ENCODE measurements at regions not wholly inside any gene's neighbourhood (a gene's known extent, or its start where the extent isn't known, plus 50 kb on each side); places are given as distances from the start of the nearest gene placed in this dataset.

DNA sequence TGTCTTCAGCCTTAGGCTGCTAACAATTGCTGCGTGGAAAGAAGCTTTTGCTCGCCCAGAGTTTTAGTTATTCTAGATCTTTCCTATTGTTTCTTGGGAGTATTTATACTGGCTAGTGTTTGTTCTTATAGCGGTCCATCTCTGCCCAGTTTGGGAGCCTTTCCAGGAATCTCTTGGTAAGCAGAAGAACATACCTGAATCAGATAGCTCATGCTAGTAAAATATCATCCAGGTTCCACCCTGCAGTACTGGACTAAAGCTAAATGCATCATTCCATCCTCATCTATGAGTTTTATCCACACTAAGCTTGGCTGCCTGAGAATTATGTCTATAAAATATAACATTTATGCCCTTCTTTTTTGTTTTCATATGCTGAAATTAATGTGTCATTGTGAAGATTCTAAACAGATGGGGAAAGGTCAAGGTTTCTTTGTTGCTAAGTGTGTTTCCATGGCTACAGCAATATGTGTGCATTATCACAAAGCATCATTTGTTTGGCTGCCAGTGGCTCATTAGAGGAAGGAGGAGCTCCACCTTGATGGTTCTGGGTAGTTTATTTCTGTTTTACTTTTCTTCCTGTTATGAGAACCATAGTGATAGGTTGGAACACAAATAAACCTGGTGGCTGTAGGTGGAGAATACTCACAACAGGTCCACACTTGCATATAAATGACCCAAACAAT lies 182.8 kb downstream of the PIK3C3 start:
- no peak for DNase-seq (ENCODE audit: extremely low read depth, low read depth)

DNA sequence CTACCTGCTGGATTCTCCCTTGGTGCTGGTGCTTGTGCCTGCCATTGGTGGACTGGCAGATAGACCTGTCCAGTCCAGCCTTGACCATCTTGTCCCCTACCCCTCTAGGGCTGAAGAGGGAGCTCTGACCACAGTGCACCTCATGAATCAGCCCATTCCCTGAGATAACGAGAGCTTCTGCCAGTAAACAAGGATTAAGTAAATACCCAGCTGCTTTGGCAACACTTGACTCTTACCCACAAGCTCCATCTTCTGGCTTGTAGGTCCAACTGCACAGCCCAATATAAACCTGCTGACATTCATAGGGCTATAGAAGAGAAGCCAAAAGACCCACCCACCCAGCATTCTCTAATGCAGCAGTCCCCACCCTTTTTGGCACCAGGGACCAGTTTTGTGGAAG lies 186.4 kb downstream of the PIK3C3 start:
- no peak for DNase-seq (ENCODE audit: extremely low read depth, low read depth)

DNA sequence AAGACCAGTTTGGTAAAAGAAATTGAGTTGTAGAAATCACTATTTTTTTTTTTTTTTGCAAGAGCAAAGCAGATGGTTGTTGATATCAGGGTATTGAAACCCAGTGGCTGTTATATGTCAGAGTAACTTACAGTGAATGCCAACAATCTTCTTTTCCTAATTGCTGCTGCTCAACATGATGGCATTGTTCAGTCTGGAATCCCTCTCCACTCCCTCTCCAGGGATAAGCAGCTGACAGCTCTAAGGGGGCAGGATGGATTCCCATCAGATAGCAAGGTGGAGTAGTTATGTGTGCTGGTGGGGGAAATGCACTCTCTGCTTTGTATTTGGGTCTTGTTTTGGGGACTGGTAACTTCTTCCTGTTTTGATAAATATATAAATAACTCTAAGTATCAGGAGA lies 200.0 kb downstream of the PIK3C3 start:
- DNase-seq (ENCODE audit: extremely low read depth, low read depth): no peak

DNA sequence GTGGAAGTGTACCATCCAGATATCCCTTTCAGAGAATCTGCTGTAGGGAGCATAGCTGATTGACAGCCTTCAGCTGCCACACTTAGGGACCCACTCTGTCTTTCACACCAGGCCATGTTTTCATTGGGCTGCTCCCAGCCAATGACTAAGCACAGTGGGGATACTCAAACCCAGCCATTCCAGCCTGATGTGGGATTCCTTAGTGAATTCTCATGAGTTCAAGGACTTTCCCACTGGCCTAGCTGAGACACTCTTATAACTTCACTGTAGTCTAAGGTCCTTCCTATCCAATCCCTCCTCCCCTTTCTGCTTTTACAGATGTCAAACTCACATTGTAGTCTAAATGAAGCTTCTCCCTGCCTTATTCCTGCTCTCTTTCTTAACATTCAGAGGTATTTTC lies 201.2 kb downstream of the PIK3C3 start:
- DNase-seq (ENCODE audit: extremely low read depth, low read depth): no peak

DNA sequence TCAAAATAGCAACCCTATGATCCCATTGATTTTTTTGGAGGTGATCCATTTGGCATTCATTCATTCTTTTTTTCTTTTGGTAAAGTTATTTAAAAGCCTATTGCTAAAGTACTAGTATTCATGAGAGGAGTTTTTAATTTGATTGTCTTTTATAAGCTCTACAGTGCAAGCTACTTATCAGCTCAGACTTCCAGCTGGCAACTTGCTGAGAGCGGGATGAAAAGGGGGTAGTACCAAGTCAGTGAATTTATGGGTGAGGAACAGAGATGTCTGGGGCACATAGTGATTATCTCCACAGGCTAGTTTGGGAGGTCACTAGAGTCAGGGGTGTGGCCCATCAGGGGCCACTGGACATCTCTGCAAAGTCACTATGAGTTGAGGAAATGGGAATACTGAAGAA lies 202.4 kb downstream of the PIK3C3 start:
- DNase-seq (ENCODE audit: extremely low read depth, low read depth): no peak

DNA sequence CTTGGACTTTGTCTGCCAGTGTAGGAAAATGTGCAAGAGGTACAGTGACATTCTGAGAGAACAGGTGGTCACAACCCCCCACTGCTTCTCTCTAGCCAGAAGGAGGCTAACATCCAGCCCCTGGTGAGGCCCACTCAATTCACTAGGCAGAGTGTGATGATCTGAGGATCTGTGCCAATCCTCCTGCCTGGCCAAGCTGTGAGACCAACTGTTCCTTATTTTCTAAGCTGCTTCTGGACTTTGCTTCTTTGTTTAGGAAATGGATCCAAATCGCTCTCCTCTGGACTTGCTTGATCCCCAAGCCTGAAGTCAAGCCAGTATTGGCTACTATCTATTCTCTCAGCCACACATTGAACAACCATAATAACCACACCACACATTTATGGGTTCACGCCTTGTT lies 202.8 kb downstream of the PIK3C3 start:
- DNase-seq (ENCODE audit: extremely low read depth, low read depth): no peak

DNA sequence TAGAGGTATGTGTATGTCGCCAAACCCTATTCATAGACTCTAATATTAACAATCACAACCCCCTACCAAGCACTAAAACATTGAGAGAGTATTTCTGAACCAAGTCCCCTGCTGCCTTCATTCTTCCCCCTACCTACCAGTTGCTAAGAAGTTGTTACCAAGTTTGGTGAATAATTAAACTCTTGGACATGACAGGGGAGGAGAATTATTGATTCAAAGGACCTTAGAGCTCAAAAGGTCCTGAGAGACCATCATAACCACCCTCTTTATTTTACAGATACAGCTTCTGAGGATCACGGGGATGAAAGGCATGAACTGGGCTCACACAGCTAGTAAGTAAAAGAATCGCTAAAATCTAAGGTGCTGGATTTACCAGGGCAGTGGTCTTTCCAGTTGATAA lies 204.1 kb downstream of the PIK3C3 start:
- no peak for DNase-seq (ENCODE audit: extremely low read depth, low read depth)

DNA sequence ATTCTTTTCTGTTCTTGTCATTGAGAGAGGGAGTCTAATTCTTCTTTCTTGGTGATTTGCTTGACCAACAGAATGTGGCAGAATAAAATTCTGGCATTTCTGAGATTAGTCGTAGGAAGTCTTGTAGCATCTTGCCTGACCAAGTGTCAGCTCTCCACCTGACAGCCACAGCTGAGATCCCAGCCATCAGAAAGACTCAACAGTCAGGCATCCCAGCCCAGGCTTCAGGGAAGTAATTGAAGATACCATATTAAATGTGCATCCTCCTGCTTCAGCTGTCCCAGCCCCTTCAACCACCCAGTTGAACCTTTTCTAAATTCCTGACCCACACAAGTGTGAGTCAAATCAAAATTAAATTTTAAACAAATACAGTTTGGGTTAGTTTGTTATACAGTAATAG lies 208.3 kb downstream of the PIK3C3 start:
- DNase-seq (ENCODE audit: extremely low read depth, low read depth): no peak

DNA sequence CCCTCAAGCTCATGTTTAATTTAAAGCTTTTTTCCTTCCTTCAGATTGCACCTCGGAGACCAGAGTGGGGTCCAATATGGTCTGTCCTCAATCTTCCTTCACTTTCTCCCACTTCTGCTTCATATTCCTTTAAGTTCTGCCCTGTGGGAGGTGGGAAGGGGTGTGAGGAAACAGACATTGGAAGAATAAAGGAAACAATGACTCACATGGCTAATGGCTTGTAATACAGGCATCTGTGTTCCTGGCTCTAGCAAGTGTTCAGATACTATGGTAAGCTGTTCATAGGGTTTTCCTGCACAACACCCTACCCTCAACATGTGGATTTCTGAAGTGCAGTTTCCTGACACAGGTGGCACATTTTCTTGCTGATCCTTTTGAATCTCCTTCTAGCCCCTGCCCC lies 209.5 kb downstream of the PIK3C3 start:
- no peak for DNase-seq (ENCODE audit: extremely low read depth, low read depth)

DNA sequence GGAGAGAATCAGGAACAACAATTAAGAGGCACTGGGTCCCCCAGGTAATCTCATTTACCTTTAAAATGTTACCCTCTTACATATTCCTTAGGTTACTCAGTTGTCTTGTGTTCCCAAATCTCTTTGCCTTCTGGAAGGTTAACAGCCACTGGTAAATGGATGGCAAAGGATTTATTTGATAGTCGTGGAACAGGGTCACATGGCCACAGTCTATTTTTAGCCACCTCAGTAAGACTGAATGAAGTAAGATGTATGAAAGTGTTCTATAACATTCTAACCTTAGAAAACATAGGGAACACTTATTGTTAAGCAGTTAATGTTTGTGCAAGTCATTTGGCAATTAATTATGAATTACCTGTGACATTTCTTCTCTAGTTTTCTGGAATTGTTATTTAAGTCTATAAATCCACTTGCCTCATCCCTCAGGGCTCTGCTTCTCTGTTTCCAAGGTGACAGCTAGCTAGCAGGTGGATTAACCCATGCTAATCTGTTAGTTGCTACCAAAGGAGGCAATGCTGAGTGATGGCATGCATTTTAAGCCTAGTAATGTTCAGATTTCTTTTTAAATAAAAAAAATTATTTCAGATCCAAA lies 211.0 kb downstream of the PIK3C3 start:
- DNase-seq (ENCODE audit: extremely low read depth, low read depth): no peak

DNA sequence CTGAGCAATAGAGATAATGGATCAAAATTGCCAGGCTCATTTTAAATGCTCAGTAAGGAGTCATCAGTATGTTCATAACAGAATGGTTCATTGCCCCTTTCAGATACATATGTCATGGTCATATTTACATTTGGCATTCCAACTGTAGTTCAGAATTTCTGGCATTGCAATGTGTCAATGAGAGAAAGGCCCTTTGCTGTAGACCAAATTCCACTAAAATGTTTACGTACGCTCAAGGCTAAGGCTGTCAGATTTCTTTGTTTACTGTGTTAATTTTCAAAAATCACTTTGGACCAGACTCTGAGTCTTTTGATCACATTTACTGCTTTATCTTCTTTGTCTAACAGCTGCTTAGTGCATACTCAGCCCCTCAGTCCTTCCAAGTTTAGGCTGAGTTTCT lies 213.5 kb downstream of the PIK3C3 start:
- no peak for DNase-seq (ENCODE audit: extremely low read depth, low read depth)

DNA sequence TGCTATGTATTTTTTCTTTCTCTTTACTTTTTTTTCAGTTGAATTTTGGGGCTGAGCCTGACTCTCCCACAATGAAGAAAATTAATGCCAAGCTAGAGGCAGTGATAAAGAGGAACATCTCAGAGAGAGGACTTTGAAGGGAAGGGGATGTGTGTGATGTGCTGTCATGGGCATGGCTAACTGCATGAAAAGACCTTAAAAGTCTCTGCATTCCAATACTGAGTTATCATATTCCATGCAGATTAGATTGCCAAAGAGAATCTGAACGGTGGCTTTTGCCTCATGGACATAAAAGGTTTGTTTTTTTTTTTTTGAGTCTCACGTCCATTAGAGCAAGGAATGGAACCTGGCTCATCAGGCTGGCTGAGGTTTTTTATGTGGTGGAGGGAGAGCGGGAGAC lies 213.9 kb downstream of the PIK3C3 start:
- no peak for DNase-seq (ENCODE audit: extremely low read depth, low read depth)

DNA sequence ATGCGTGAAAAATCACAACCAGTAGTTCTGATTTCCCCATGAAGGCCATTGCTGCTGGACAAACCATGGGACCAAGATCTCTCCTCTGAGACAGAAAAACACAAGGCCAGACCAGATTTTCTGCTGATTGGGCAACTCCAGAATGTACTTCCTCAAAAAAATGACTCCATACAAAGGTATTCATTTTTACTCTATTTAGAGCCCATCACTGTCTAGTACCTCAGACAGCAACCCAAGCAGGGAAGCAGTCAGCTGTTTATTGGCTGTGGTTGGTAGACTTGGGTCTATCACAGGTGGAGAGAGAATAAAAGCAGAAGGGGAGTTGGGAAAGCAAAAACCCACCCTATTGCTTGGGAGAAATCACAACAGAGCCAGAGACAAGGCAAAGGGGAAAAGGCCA lies 219.9 kb downstream of the PIK3C3 start:
- no peak for DNase-seq (ENCODE audit: extremely low read depth, low read depth)

DNA sequence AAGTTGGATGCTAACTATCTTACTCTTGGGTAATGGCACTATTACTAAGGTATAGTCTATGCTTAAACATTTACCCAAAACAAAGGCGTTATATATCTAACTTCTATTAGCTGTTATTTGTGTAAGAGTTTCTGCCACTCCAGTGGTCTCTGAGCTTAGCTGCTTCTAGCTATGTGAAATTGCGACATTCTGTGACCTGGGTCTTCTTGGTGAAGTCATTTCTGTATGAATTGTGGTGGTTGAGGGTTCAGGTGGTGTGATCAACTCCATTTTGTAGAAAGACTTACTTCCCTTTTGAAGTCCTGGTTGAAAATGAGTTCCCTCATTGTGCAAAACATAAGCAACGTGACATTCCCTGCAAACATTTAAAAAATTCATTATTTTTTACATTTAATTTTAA lies 221.6 kb downstream of the PIK3C3 start:
- DNase-seq (ENCODE audit: extremely low read depth, low read depth): no peak

DNA sequence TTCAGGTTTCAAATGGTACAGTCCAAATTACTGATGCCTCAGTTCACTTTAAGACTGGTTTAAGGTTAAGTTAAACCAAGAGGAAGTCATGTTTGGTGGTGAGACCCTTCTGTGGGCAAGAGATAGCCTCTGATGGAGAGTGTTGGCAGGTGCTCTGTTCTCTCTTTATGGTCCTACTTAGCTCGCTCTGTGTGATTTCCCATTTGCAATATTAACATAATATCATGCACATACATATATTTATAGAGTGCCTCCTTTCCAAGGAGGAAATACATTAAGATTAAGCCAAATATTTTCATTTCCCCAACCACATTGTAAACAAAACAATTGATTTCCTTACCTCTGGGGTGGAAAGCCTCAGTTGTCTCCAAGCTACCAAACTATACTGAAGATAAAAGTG lies 222.4 kb downstream of the PIK3C3 start:
- no peak for DNase-seq (ENCODE audit: extremely low read depth, low read depth)

DNA sequence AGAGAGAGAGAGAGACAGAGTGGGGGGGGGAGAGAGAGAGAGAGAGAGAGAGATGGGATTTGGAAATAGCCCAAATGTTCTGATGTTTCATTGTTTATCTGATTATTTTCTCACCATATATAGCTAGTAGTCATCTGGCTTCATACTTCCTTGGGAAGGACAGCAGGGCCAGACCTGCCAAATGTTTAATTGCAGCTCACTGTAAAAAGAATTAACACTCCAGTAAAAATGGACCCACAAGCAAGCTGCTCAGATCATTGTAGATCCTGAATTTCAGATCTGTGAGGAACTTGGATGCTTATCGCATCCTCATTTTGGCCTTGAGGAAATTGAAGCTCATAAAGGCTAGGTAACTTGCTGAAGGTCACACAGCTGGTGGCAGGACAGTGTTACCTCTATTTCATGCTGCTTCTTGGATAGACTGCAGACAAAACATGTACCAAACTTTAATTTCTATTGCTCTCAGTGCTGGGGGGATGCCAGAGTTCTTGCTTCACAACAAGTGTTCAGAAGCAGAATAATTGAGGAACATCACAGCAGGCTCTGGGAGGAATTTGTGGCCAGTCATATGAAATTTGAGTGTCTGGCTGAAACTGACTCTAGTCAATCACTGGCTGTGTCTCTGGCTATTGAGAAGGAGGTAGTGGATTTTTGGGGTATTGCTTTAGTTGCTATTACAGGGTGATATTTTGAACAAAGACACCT lies 223.5 kb downstream of the PIK3C3 start:
- no peak for DNase-seq (ENCODE audit: extremely low read depth, low read depth)

DNA sequence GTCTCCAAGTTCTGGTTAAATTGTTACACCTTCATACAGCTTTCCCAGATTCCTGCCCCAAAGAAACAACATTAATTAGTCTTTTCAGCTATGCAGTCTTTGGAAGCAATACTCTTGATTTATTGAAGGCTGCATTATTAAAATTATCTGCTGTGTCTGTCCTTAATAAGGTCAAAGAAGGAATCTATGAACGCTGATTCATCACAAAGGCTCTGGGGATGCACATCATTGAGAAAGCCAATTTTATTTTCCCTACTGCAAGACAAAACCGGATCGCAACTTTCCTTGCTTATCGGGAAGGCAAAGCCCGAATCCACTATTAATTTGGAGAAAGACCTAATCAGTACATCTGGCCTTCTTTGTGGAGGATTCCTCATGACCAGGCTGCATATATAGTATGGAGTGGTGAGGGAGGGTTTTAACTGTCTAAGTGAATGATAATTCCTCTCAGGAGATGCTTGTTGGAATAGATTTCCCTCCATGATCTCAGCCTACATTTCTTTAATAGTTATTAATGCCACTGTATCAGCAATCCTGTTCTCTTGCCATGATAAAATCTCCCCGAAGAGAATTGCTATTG lies 224.6 kb downstream of the PIK3C3 start:
- no peak for DNase-seq (ENCODE audit: extremely low read depth, low read depth)

DNA sequence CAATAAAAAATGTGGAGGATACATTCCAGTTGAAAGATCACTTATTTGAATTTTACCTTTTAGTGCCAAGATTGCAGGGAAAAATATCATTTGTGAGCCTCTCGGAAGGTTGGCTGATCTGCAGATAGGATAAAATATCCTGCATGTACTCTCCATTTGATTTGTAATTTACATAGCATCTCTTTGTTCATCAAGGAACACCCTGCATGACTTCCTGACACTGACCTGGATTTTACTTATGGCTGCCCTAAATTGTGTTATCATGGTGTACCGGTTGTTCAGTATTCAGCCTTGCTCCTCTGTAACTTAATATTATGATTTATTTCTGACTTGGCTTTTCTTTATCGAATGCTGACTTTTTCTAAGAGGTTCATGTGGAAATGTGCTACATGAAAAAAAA lies 226.4 kb downstream of the PIK3C3 start:
- DNase-seq (ENCODE audit: extremely low read depth, low read depth): no peak

DNA sequence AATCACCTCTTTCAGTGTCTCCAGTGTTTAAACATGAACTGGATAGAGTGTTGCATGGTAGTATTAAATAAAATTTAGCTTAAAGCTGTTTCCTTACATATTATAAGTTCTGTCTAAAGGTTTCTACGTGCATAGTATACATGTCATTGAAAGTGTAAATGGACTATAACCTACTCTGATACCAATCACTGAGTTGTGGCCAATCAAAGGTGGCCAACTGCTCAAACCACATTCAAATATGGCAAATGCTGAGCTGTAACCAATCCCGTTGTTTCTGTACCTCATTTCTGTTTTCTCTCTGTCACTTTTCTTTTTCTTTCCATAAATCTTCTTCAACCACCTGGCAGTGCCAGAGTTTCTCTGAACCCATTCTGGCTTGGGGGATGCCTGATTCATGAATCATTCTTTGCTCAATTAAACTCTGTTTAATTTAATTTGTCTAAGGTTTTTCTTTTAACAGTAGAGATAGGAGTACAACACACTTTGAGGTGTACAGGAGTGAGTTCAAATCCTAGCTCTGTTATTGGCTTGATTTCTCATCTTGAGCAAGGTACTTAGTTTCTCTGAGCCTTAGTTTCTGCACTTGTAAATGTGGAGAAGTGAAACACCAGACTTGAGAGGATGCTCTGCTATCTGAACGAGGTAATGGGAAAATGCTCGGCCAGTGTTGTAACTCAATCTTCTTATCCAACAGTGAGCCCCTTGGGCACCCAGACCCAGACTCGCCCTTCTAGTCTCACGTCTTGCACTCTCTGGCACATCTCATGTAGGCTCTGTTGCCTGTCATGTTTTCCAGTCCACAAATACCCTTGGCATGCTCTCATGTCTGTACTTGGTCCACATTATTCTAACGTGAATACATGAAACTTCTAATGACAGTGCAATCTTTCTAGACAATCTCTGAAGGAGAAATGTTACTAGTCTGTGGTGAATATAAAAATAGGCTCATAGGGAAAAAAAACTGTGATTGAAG lies 228.0 kb downstream of the PIK3C3 start:
- no peak for DNase-seq (ENCODE audit: extremely low read depth, low read depth)

DNA sequence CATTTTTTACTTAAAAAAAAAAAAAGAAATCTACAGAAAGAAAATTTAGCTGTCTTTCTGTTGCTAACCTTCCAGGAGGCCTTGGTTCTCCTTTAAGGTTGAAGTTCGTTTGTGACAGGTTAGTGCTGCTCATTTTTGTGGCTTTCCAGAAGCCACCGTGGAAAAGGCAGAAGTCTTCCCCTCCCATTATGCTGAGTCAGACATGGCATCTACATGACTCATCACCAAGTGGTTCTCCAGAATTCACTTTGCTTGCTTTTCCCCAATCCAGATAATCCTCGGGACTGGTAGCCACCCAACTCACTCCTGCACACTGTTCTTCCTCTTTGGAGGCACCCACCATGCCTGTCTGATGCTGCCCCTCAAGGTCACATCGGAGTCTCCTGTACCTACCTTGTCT lies 228.7 kb downstream of the PIK3C3 start:
- peak; percentile 24 for DNase-seq (ENCODE audit: extremely low read depth, low read depth)
